CD4-positive, alpha-beta T cell treated with Interleukin-4 for 4 hours (primary cell): ENCODE measurements at regions not wholly inside any gene's neighbourhood (a gene's known extent, or its start where the extent isn't known, plus 50 kb on each side); places are given as distances from the start of the nearest gene placed in this dataset.
"Not testable (repeated sequence)": the region's sequence is repeated elsewhere in the genome, so short reads cannot be mapped to it uniquely, and the experiment has no call there.

Experiments used
- DNase-seq: peaks from one replicate; pipeline ENCODE4 v3.0.0-alpha.2; 2020

DNA sequence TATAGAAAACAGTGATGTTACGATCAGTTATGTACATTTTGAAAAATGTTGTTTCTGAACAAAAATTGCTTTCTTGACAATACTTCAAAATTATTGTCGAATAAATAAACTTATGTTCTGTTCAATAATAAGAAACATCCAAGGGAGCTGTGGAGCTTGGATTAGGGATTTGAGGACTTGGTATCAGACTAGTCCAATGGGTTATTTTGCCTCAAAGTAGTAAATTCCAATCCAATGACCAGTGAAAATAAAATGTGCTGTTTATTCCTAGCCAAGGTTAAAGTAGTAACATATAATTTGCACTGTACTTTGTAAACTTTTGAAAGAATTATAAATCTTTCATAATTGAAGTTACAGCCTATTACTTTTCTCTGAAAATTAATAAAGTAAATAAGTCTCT lies 79.1 kb upstream of the IVNS1ABP start:
- DNase-seq = no peak

GRCh38 chr1:185393815-185394214 lies 76.8 kb upstream of the IVNS1ABP start:
- DNase-seq = no peak

DNA sequence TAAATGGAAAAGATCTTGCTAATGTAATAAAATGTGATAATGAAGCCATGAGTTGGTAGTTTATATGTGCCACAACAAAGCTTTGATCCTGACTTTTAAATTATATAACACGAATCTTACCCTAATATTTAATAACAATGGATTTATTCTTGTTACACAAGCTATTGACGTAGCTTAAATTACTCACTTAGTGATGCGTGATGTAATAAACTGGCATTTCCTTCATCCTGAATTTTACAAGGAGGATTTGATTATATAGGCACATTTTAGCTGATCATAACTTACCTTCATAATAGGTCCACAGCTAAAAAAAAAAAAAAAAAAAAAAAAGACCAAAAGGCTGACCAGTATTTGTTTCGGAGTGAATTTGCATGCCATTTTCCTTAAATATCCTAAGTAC lies 76.2 kb upstream of the IVNS1ABP start:
- no peak for DNase-seq

DNA sequence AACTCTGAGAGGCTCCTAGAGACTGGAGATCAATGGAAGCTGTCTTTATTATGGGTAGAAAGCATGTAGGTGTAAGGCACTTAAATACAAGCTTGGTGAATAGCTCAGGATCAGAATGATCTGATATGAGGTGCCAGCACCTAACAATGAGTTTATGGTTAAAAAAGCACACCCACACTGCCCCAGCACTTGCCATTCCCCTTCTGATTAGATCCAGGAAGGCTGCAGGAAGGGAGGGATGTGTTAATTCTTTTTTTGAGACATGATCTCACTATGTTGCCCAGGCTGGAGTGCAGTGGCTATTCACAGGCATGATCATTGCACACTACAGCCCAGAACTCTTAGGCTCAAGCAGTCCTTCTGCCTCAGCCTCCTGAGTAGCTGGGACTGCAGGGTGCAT lies 71.8 kb upstream of the IVNS1ABP start:
- DNase-seq = no peak

DNA sequence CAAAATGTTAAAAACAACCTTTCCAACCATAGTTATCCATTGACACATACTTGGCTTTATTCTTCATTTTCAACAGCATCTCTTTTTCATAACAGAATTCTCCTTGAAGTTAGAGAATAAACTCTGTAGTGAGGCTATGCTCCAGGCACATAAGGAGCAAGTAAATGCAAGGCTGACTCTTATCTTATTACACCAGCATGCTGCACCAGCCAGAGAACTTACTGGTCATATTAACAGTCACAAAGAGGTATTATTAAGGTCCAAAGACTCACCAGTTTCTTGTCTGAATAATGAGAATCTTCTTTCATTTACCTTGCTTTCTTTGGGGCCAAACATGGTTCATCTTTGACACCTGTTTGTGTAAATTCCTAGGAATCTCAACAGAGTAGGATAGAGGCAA lies 71.3 kb upstream of the IVNS1ABP start:
- DNase-seq = no peak

DNA sequence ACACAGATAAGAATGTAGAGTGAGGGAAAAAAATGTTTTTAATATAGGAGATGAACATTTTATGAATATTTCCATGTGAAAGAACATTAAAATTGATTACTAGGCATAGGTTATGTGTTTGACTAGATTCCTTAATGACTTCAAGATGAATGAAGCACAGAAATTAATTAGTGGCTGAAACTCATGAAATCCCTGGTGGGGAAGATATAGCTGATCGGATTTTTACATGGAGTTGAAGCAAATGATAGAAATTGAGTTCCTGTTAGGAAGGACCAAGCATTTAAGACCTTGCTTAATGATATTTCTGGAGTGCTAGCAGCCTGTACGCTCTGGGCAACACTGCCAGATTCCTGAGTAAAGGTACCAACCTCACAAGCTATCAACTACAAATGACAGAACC lies 68.9 kb upstream of the IVNS1ABP start:
- DNase-seq = no peak

- not testable (repeated sequence) for DNase-seq
Measured at GRCh38 chr1:185383805-185384204, 66.8 kb upstream of the IVNS1ABP start.

DNA sequence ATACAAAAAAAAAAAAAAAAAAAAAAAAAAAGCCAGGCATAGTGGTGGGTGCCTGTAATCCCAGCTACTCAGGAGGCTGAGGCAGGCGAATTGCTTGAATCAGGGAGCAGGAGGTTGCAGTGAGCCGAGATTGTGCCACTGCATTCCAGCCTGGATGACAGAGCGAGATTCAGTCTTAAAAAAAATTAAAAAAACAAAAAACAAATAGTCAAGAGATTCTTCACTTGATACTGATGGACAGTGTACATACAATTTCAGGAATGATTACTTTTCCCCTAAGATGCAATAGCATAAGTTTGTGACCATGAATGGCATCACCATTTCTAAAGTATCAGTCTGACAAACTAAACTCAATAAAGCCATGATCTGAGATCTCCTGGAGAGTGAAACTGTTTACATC lies 60.8 kb upstream of the IVNS1ABP start:
- DNase-seq = no peak

GRCh38 chr1:185376840-185377635 lies 60.0 kb upstream of the IVNS1ABP start:
- no peak for DNase-seq

- DNase-seq = no peak
Measured at GRCh38 chr1:185376288-185376687, 59.2 kb upstream of the IVNS1ABP start.

- no peak for DNase-seq
Measured at GRCh38 chr1:185375583-185375982, 58.5 kb upstream of the IVNS1ABP start.

GRCh38 chr1:185373813-185374529 lies 56.9 kb upstream of the IVNS1ABP start:
- DNase-seq = peak; percentile 9

DNA sequence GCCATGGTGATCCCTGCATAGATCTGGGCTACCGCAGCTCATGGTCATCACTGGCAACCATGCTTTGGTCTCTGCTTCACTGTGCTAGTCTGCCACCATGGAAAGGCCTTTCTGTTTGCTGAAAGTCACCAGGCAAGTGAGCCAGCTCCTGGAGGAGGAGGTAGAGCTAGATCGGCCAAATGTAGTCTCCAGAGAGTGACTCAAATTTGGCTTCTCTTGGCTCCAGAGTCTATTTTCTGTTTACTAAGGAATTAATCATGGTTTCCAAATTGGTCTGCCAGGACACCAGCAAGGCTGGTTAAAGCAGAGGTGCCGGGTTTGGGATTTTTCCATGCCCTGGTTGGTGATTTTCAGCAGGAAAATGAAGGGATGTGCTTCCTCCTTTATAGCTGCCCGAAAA lies 52.7 kb upstream of the IVNS1ABP start:
- DNase-seq = no peak

GRCh38 chr1:185368913-185369491 lies 52.0 kb upstream of the IVNS1ABP start:
- no peak for DNase-seq

GRCh38 chr1:185368313-185368855 lies 51.3 kb upstream of the IVNS1ABP start:
- DNase-seq = no peak

GRCh38 chr1:185367218-185367617 lies 50.2 kb upstream of the IVNS1ABP start:
- DNase-seq = no peak
